GM12878 (cell line): ENCODE measurements at regions not wholly inside any gene's neighbourhood (a gene's known extent, or its start where the extent isn't known, plus 50 kb on each side); places are given as distances from the start of the nearest gene placed in this dataset.

Experiments
- ATAC-seq: fragments of 200-7000 bp; cut with Tn5 transposase; 3 replicates; pipeline ENCODE4 v1.9.1; 2020; ENCODE audit warnings: mild to moderate bottlenecking, moderate library complexity
- BruUV-seq: library from RNA; stranded (reverse); fragments of 400-500 nt; replicated peaks from 2 replicates; lab custom pipeline; 2021; lab: Mats Ljungman, UMichigan
- CTCF ChIA-PET: fragments of 300-600 bp; sonication (Branson Sonifier 250); formaldehyde crosslinking; extraction: SDS; loops from one replicate; lab custom pipeline; 2021; ENCODE audit warnings: inconsistent platforms; lab: Yijun Ruan, JAX
- POLR2A ChIA-PET: fragments of 350-600 bp; formaldehyde crosslinking; extraction: SDS; loops from one replicate; lab custom pipeline; 2021; ENCODE audit warnings: inconsistent platforms; lab: Charles Lee
- RAD21 ChIA-PET: fragments of 300-600 bp; sonication (Branson Sonifier 250); formaldehyde crosslinking; loops from one replicate; lab custom pipeline; 2023; ENCODE audit warnings: antibody characterized with exemption; ENCODE audit not compliant: unreplicated experiment; lab: Charles Lee
- SMC1A ChIA-PET: fragments of 300-600 bp; sonication (Branson Sonifier 250); formaldehyde crosslinking; loops from one replicate; lab custom pipeline; 2023; ENCODE audit not compliant: unreplicated experiment, uncharacterized antibody; lab: Charles Lee
- DNase-seq: peaks from one replicate; pipeline ENCODE4 v3.0.0-alpha.2; 2011; ENCODE audit warnings: low read depth, low spot score
- FAIRE-seq: peaks from 3 replicates; lab custom pipeline; 2011; peaks lifted over from hg19 to GRCh38; lab: Jason Lieb, UNC
- H2AFZ ChIP-seq: 2 replicates; pipeline ENCODE4 v1.6.0; 2011; ENCODE audit warnings: low read depth, low read length, control low read depth; ENCODE audit not compliant: control insufficient read depth
- H3K27ac ChIP-seq: 2 replicates; pipeline ENCODE4 v1.5.1; 2011; ENCODE audit warnings: control low read depth; ENCODE audit not compliant: control insufficient read depth, insufficient read depth
- H3K27me3 ChIP-seq, 2 experiments: replicated peaks in 1 of 2; 2 replicates each; pipeline versions ENCODE4 v1.6.0 to v1.6.1; 2011; ENCODE audit warnings: low read length in 1 of 2; ENCODE audit not compliant: control insufficient read depth in 2 of 2, insufficient read depth in 2 of 2
- H3K36me3 ChIP-seq, 2 experiments: 2 replicates each; pipeline ENCODE4 v1.5.1; 2011; ENCODE audit warnings: low read length in 1 of 2; ENCODE audit not compliant: control insufficient read depth in 2 of 2, insufficient read depth in 2 of 2
- H3K4me1 ChIP-seq: 2 replicates; pipeline ENCODE4 v1.6.1; 2011; ENCODE audit warnings: mild to moderate bottlenecking, low read length, moderate library complexity, mixed read lengths; ENCODE audit not compliant: control insufficient read depth, insufficient read depth
- H3K4me2 ChIP-seq: 2 replicates; pipeline ENCODE4 v1.6.0; 2011; ENCODE audit warnings: control low read depth; ENCODE audit not compliant: control insufficient read depth, insufficient read depth
- H3K4me3 ChIP-seq: fragments of 200-600 bp; sonication (generic); 2 replicates; pipeline ENCODE4 v1.5.1; 2016
- H3K79me2 ChIP-seq: 2 replicates; pipeline ENCODE4 v1.6.0; 2011; ENCODE audit warnings: low read length; ENCODE audit not compliant: control insufficient read depth, insufficient read depth
- H3K9ac ChIP-seq: 2 replicates; pipeline ENCODE4 v1.8.0; 2011; ENCODE audit warnings: low read length, control low read depth, mixed read lengths; ENCODE audit not compliant: control insufficient read depth, insufficient read depth
- H3K9me3 ChIP-seq: replicated peaks from 3 replicates; pipeline ENCODE4 v1.5.1; 2011; ENCODE audit warnings: mild to moderate bottlenecking, low read length; ENCODE audit not compliant: control insufficient read depth, insufficient read depth
- H4K20me1 ChIP-seq: 2 replicates; pipeline ENCODE4 v1.6.0; 2011; ENCODE audit not compliant: control insufficient read depth, insufficient read depth
- CTCF ChIP-seq, 3 experiments: IDR thresholded peaks in 2 of 3; conservative IDR thresholded peaks in 1 of 3; 2 replicates each; pipeline ENCODE4 v1.5.1; 2011; ENCODE audit warnings: low read depth in 3 of 3, low read length in 3 of 3, mild to moderate bottlenecking in 3 of 3, control low read depth in 2 of 3, moderate library complexity in 2 of 3, inconsistent platforms in 1 of 3, mixed read lengths in 1 of 3; ENCODE audit not compliant: control insufficient read depth in 2 of 3, insufficient read depth in 1 of 3; ENCODE audit errors: extremely low read depth in 1 of 3
- REST ChIP-seq: IDR thresholded peaks from 2 replicates; pipeline ENCODE4 v1.6.1; 2012; ENCODE audit warnings: mild to moderate bottlenecking, low read depth, low read length
- SMAD5 ChIP-seq: IDR thresholded peaks from 2 replicates; pipeline ENCODE4 v1.6.1; 2016; ENCODE audit warnings: antibody characterized with exemption, low read depth
- WGBS: methylation state at CpG from one replicate; pipeline ENCODE4 v1.1.6; 2016; ENCODE audit warnings: low lambda C conversion rate; ENCODE audit not compliant: insufficient replicate concordance, insufficient coverage; ENCODE audit errors: missing lambda C conversion rate; 5-methylcytosine and 5-hydroxymethylcytosine counted together
- in situ Hi-C: fragments of 300-500 bp; cut with MboI; formaldehyde crosslinking; loops from 9 replicates; pipeline ENCODE4 v1.14.3; 2018; ENCODE audit warnings: mixed read lengths
- intact Hi-C: fragments of 100-400 bp; cut with micrococcal nuclease; formaldehyde crosslinking; loops from one replicate; pipeline ENCODE4 v1.14.2; 2022; ENCODE audit not compliant: unreplicated experiment

- in situ Hi-C loops = no loop called here
- Histone ChIP-seq H3K27ac (no peak overlapping the region), H3K79me2 (no peaks in the 10 kb centered on the region), H4K20me1 (no peaks in the 10 kb centered on the region), H3K4me3 (no peak overlapping the region), H3K9me3 (no peaks in the 10 kb centered on the region; the same call in 1 of the 3 replicates), H3K9ac (no peak overlapping the region), H2AFZ (no peak overlapping the region), H3K27me3 (no peaks in the 10 kb centered on the region), H3K4me2 (no peak overlapping the region), H3K36me3 (no peaks in the 10 kb centered on the region), H3K4me1 (no peaks in the 10 kb centered on the region)
- ChIA-PET CTCF (interaction anchor here (1.3 kb wide), 1 partner anchor 16 kb away, joined by 3 read pairs; no protein-coding TSS in a partner anchor), POLR2A (no interaction called here), RAD21 (interaction anchor here (0.5 kb wide), 1 partner anchor 27 kb away, joined by 3 read pairs; no protein-coding TSS in a partner anchor), SMC1A (no interaction called here)
- TF ChIP-seq SMAD5 = no peak
- TF ChIP-seq CTCF (IDR thresholded peaks at IDR 0.05 in 2 of 3, conservative IDR thresholded peaks at IDR 0.05 in 1 of 3; ENCODE audit: control insufficient read depth in 2 of 3, extremely low read depth in 1 of 3, insufficient read depth in 1 of 3, low read depth in 3 of 3, low read length in 3 of 3) = no peak
- TF ChIP-seq REST = no peak
- FAIRE-seq = peak; percentile 47
- 96% methylated on average over 3 of the region's 3 CpGs for WGBS
- no TSS peak for BruUV-seq
- no peak for DNase-seq
- no peak for ATAC-seq
- intact Hi-C loops = no loop called here
Observed at GRCh38 chr13:73880365-73880764, 253.8 kb downstream of the KLF12 start.
